Progenitor cell of endocrine pancreas (in vitro differentiated cells): ENCODE measurements at regions not wholly inside any gene's neighbourhood (a gene's known extent, or its start where the extent isn't known, plus 50 kb on each side); places are given as distances from the start of the nearest gene placed in this dataset.
"Not testable (repeated sequence)": the region's sequence is repeated elsewhere in the genome, so short reads cannot be mapped to it uniquely, and the experiment has no call there.

Experiments used
- DNase-seq: peaks from one replicate; pipeline ENCODE4 v3.0.0; 2021; ENCODE audit warnings: low spot score; ENCODE audit not compliant: unreplicated experiment
- H3K27ac Mint-ChIP-seq: 2 replicates; pipeline ENCODE4 v1.8.0; 2021; ENCODE audit warnings: mild to moderate bottlenecking, moderate library complexity, mixed read lengths
- H3K27me3 Mint-ChIP-seq: 2 replicates; pipeline ENCODE4 v1.8.0; 2021; ENCODE audit warnings: mixed read lengths
- H3K36me3 Mint-ChIP-seq: 2 replicates; pipeline ENCODE4 v1.8.0; 2022; ENCODE audit warnings: mixed read lengths; ENCODE audit not compliant: insufficient read depth
- H3K4me1 Mint-ChIP-seq: 2 replicates; pipeline ENCODE4 v1.8.0; 2021; ENCODE audit warnings: low read depth, mixed read lengths
- H3K4me3 Mint-ChIP-seq: 2 replicates; pipeline ENCODE4 v1.8.0; 2021; ENCODE audit warnings: low read depth, mild to moderate bottlenecking, moderate library complexity, mixed read lengths
- H3K9me3 Mint-ChIP-seq: 2 replicates; pipeline ENCODE4 v1.8.0; 2021; ENCODE audit warnings: low read depth, mixed read lengths
- CTCF ChIP-seq: fragments of 200-600 bp; sonication (generic); IDR thresholded peaks from one replicate; pipeline ENCODE4 v1.5.0; 2021; ENCODE audit warnings: antibody characterized with exemption, mild to moderate bottlenecking; ENCODE audit not compliant: unreplicated experiment

- H3K27me3 Mint-ChIP-seq, result no peaks in the 10 kb centered on the region
- H3K4me1 Mint-ChIP-seq, result no peaks in the 10 kb centered on the region
- DNase-seq, result no peak
- no peaks in the 10 kb centered on the region for H3K9me3 Mint-ChIP-seq
- H3K27ac Mint-ChIP-seq, result no peak overlapping the region
- H3K36me3 Mint-ChIP-seq, result no peaks in the 10 kb centered on the region
- no peak for TF ChIP-seq CTCF
- no peak overlapping the region for H3K4me3 Mint-ChIP-seq
These were observed 1237.8 kb downstream of the SUCLG1 start for GRCh38 chr2:83221258-83221657.

- H3K4me3 Mint-ChIP-seq, result no peak overlapping the region
These were observed 1241.2 kb downstream of the SUCLG1 start for GRCh38 chr2:83217854-83218253.

GRCh38 chr2:83196225-83196624, 1262.9 kb downstream of the SUCLG1 start:
- H3K27ac Mint-ChIP-seq, result no peak overlapping the region
- H3K27me3 Mint-ChIP-seq, result no peaks in the 10 kb centered on the region
- DNase-seq, result no peak
- H3K4me1 Mint-ChIP-seq, result no peaks in the 10 kb centered on the region
- no peaks in the 10 kb centered on the region for H3K36me3 Mint-ChIP-seq
- no peaks in the 10 kb centered on the region for H3K9me3 Mint-ChIP-seq
- H3K4me3 Mint-ChIP-seq, result no peak overlapping the region
- TF ChIP-seq CTCF, result peak; percentile 63

More at GRCh38 chr2:83217854-83218253, 1241.2 kb downstream of the SUCLG1 start:
- Mint-ChIP-seq H3K27me3 (no peaks in the 10 kb centered on the region), H3K4me1 (no peaks in the 10 kb centered on the region), H3K9me3 (no peaks in the 10 kb centered on the region), H3K27ac (no peak overlapping the region), H3K36me3 (no peaks in the 10 kb centered on the region)
- TF ChIP-seq CTCF, result no peak
- no peak for DNase-seq

GRCh38 chr2:83191316-83191715, 1267.8 kb downstream of the SUCLG1 start:
- peaks cover 3% of the 10 kb centered on the region for H3K4me1 Mint-ChIP-seq

GRCh38 chr2:83186105-83186760, 1272.8 kb downstream of the SUCLG1 start:
- TF ChIP-seq CTCF, result no peak
- H3K27me3 Mint-ChIP-seq, result no peaks in the 10 kb centered on the region
- H3K9me3 Mint-ChIP-seq, result no peaks in the 10 kb centered on the region
- peaks cover 3% of the 10 kb centered on the region for H3K4me1 Mint-ChIP-seq
- no peak overlapping the region for H3K27ac Mint-ChIP-seq
- DNase-seq, result no peak
- H3K36me3 Mint-ChIP-seq, result no peaks in the 10 kb centered on the region
- H3K4me3 Mint-ChIP-seq, result no peak overlapping the region

More at GRCh38 chr2:83191316-83191715, 1267.8 kb downstream of the SUCLG1 start:
- H3K9me3 Mint-ChIP-seq, result no peaks in the 10 kb centered on the region
- H3K27me3 Mint-ChIP-seq, result no peaks in the 10 kb centered on the region
- no peak for TF ChIP-seq CTCF
- no peak for DNase-seq
- H3K27ac Mint-ChIP-seq, result no peak overlapping the region
- no peaks in the 10 kb centered on the region for H3K36me3 Mint-ChIP-seq
- no peak overlapping the region for H3K4me3 Mint-ChIP-seq

GRCh38 chr2:83180862-83181530, 1278.1 kb downstream of the SUCLG1 start:
- H3K4me1 Mint-ChIP-seq, H3K4me3 Mint-ChIP-seq, H3K36me3 Mint-ChIP-seq: not testable (repeated sequence)

More at GRCh38 chr2:83180862-83181530, 1278.1 kb downstream of the SUCLG1 start:
- DNase-seq, H3K27ac Mint-ChIP-seq, H3K27me3 Mint-ChIP-seq, H3K9me3 Mint-ChIP-seq: not testable (repeated sequence)
